ENCODE measurements at regions not wholly inside any gene's neighbourhood (a gene's known extent, or its start where the extent isn't known, plus 50 kb on each side); places are given as distances from the start of the nearest gene placed in this dataset.

GRCh38 chr2:103103678-103104077 is 341.8 kb downstream of the TMEM182 start:
- DNase-seq (ENCODE audit: low read depth): no peak

- no peak for DNase-seq (ENCODE audit: low read depth)
These were observed 357.5 kb downstream of the TMEM182 start for GRCh38 chr2:103119352-103119751.

- DNase-seq (ENCODE audit: low read depth): no peak
These were observed 359.3 kb downstream of the TMEM182 start for GRCh38 chr2:103121106-103121505.

- DNase-seq (ENCODE audit: low read depth): no peak
These were observed 361.7 kb downstream of the TMEM182 start for GRCh38 chr2:103123516-103123915.

- no peak for DNase-seq (ENCODE audit: low read depth)
These were observed 369.0 kb downstream of the TMEM182 start for GRCh38 chr2:103130857-103131256.

- DNase-seq (ENCODE audit: low read depth): no peak
These were observed 370.8 kb downstream of the TMEM182 start for GRCh38 chr2:103132536-103133217.

GRCh38 chr2:103135679-103136078 is 373.8 kb downstream of the TMEM182 start:
- DNase-seq (ENCODE audit: low read depth): peak; percentile 69

- no peak for DNase-seq (ENCODE audit: low read depth)
These were observed 376.5 kb downstream of the TMEM182 start for GRCh38 chr2:103138123-103138901.

GRCh38 chr2:103139628-103140268 is 377.9 kb downstream of the TMEM182 start:
- no peak for DNase-seq (ENCODE audit: low read depth)

- DNase-seq (ENCODE audit: low read depth): no peak
These were observed 383.0 kb downstream of the TMEM182 start for GRCh38 chr2:103144837-103145236.

- DNase-seq (ENCODE audit: low read depth): no peak
These were observed 383.9 kb downstream of the TMEM182 start for GRCh38 chr2:103145739-103146138.

GRCh38 chr2:103151046-103151445 is 389.2 kb downstream of the TMEM182 start:
- DNase-seq (ENCODE audit: low read depth): no peak

GRCh38 chr2:103152556-103152955 is 390.7 kb downstream of the TMEM182 start:
- DNase-seq (ENCODE audit: low read depth): no peak

- no peak for DNase-seq (ENCODE audit: low read depth)
These were observed 391.9 kb downstream of the TMEM182 start for GRCh38 chr2:103153580-103154284.

- no peak for DNase-seq (ENCODE audit: low read depth)
These were observed 393.5 kb downstream of the TMEM182 start for GRCh38 chr2:103155308-103155707.

GRCh38 chr2:103159018-103159417 is 397.2 kb downstream of the TMEM182 start:
- no peak for DNase-seq (ENCODE audit: low read depth)

- DNase-seq (ENCODE audit: low read depth): peak; percentile 51
These were observed 399.8 kb downstream of the TMEM182 start for GRCh38 chr2:103161456-103162289.

GRCh38 chr2:103164748-103165147 is 402.9 kb downstream of the TMEM182 start:
- no peak for DNase-seq (ENCODE audit: low read depth)

GRCh38 chr2:103165836-103166235 is 404.0 kb downstream of the TMEM182 start:
- DNase-seq (ENCODE audit: low read depth): no peak

- no peak for DNase-seq (ENCODE audit: low read depth)
These were observed 404.9 kb downstream of the TMEM182 start for GRCh38 chr2:103166456-103167324.
